ENCODE measurements at regions not wholly inside any gene's neighbourhood (a gene's known extent, or its start where the extent isn't known, plus 50 kb on each side); places are given as distances from the start of the nearest gene placed in this dataset.

GRCh38 chr17:72486806-72487205, 366.0 kb downstream of the SOX9 start:
- no peak for DNase-seq (ENCODE audit: low read depth in 4 of 4, low spot score in 3 of 4)

- DNase-seq (ENCODE audit: low read depth in 4 of 4, low spot score in 3 of 4): no peak
Measured at GRCh38 chr17:72487731-72488494, 367.1 kb downstream of the SOX9 start.

- no peak for DNase-seq (ENCODE audit: low read depth in 4 of 4, low spot score in 3 of 4)
Measured at GRCh38 chr17:72488555-72489271, 367.9 kb downstream of the SOX9 start.

GRCh38 chr17:72489272-72489641, 368.4 kb downstream of the SOX9 start:
- no peak for DNase-seq (ENCODE audit: low read depth in 4 of 4, low spot score in 3 of 4)

- DNase-seq (ENCODE audit: low read depth in 4 of 4, low spot score in 3 of 4): no peak
Measured at GRCh38 chr17:72491102-72491501, 370.3 kb downstream of the SOX9 start.

- no peak for DNase-seq (ENCODE audit: low read depth in 4 of 4, low spot score in 3 of 4)
Measured at GRCh38 chr17:72492494-72492893, 371.7 kb downstream of the SOX9 start.

- no peak for DNase-seq (ENCODE audit: low read depth in 4 of 4, low spot score in 3 of 4)
Measured at GRCh38 chr17:72492941-72493340, 372.1 kb downstream of the SOX9 start.

GRCh38 chr17:72494566-72494965, 373.7 kb downstream of the SOX9 start:
- no peak for DNase-seq (ENCODE audit: low read depth in 4 of 4, low spot score in 3 of 4)

GRCh38 chr17:72496461-72496860, 375.6 kb downstream of the SOX9 start:
- no peak for DNase-seq (ENCODE audit: low read depth in 4 of 4, low spot score in 3 of 4)

GRCh38 chr17:72497915-72498314, 377.1 kb downstream of the SOX9 start:
- DNase-seq (ENCODE audit: low read depth in 4 of 4, low spot score in 3 of 4): no peak

GRCh38 chr17:72498364-72499210, 377.8 kb downstream of the SOX9 start:
- DNase-seq (ENCODE audit: low read depth in 4 of 4, low spot score in 3 of 4): no peak

GRCh38 chr17:72501404-72502370, 380.9 kb downstream of the SOX9 start:
- no peak for DNase-seq (ENCODE audit: low read depth in 4 of 4, low spot score in 3 of 4)

- DNase-seq (ENCODE audit: low read depth in 4 of 4, low spot score in 3 of 4): no peak
Measured at GRCh38 chr17:72502371-72503341, 381.8 kb downstream of the SOX9 start.

GRCh38 chr17:72503556-72503955, 382.7 kb downstream of the SOX9 start:
- no peak for DNase-seq (ENCODE audit: low read depth in 4 of 4, low spot score in 3 of 4)

- no peak for DNase-seq (ENCODE audit: low read depth in 4 of 4, low spot score in 3 of 4)
Measured at GRCh38 chr17:72504783-72505182, 384.0 kb downstream of the SOX9 start.

GRCh38 chr17:72506773-72507172, 386.0 kb downstream of the SOX9 start:
- DNase-seq (ENCODE audit: low read depth in 4 of 4, low spot score in 3 of 4): no peak

GRCh38 chr17:72507370-72507769, 386.6 kb downstream of the SOX9 start:
- no peak for DNase-seq (ENCODE audit: low read depth in 4 of 4, low spot score in 3 of 4)

GRCh38 chr17:72510351-72511016, 389.7 kb downstream of the SOX9 start:
- DNase-seq (ENCODE audit: low read depth in 4 of 4, low spot score in 3 of 4): no peak
